SK-N-SH treated with all-trans-retinoic acid at 6 μM for 48 hours (cell line): ENCODE measurements at regions not wholly inside any gene's neighbourhood (a gene's known extent, or its start where the extent isn't known, plus 50 kb on each side); places are given as distances from the start of the nearest gene placed in this dataset.

Source experiments
- ESRRG ChIP-seq: fragments of 250-450 bp; sonication (Bioruptor Pico); IDR thresholded peaks from 2 replicates; pipeline ENCODE4 v1.6.1; 2021; ENCODE audit warnings: mild to moderate bottlenecking
- OSR1 ChIP-seq: fragments of 250-450 bp; sonication (Bioruptor Pico); IDR thresholded peaks from 2 replicates; pipeline ENCODE4 v1.8.0; 2022; ENCODE audit warnings: moderate library complexity, mild to moderate bottlenecking, inconsistent platforms
- PATZ1 ChIP-seq: fragments of 250-450 bp; sonication (Bioruptor Pico); IDR thresholded peaks from 2 replicates; pipeline ENCODE4 v1.8.0; 2020; ENCODE audit warnings: mild to moderate bottlenecking, moderate library complexity, borderline replicate concordance
- PPARA ChIP-seq: fragments of 250-450 bp; sonication (Bioruptor Pico); IDR thresholded peaks from 2 replicates; pipeline ENCODE4 v1.5.0; 2020; ENCODE audit warnings: mild to moderate bottlenecking, borderline replicate concordance
- TOX ChIP-seq: fragments of 250-450 bp; sonication (Bioruptor Pico); IDR thresholded peaks from 2 replicates; pipeline ENCODE4 v1.8.0; 2021; ENCODE audit warnings: mild to moderate bottlenecking, moderate library complexity, borderline replicate concordance
- ZFP3 ChIP-seq: fragments of 250-450 bp; sonication (Bioruptor Pico); IDR thresholded peaks from 2 replicates; pipeline ENCODE4 v1.5.0; 2020; ENCODE audit warnings: mild to moderate bottlenecking, moderate library complexity
- ZFP30 ChIP-seq: fragments of 450-650 bp; formaldehyde crosslinking; IDR thresholded peaks from 2 replicates; pipeline ENCODE4 v1.5.0; 2022; ENCODE audit warnings: mild to moderate bottlenecking, moderate library complexity
- ZNF565 ChIP-seq: fragments of 450-650 bp; formaldehyde crosslinking; conservative IDR thresholded peaks from 2 replicates; pipeline ENCODE4 v1.5.0; 2020; ENCODE audit warnings: low read depth, mild to moderate bottlenecking, moderate library complexity
- ZNF70 ChIP-seq: fragments of 450-650 bp; formaldehyde crosslinking; IDR thresholded peaks from 2 replicates; pipeline ENCODE4 v1.5.0; 2020; ENCODE audit warnings: mild to moderate bottlenecking, moderate library complexity
- ZNF8 ChIP-seq: fragments of 450-650 bp; formaldehyde crosslinking; IDR thresholded peaks from 2 replicates; pipeline ENCODE4 v1.5.0; 2020; ENCODE audit warnings: mild to moderate bottlenecking, moderate library complexity

- TF ChIP-seq PPARA (CRISPR knock-in tag) (no peak), ZNF8 (no peak), ZNF565 (CRISPR knock-in tag) (no peak), TOX (CRISPR knock-in tag) (no peak), ZFP3 (CRISPR knock-in tag) (no peak), OSR1 (CRISPR knock-in tag) (no peak), ESRRG (CRISPR knock-in tag) (no peak), ZFP30 (no peak), PATZ1 (CRISPR knock-in tag) (no peak), ZNF70 (no peak)
These were observed 646.6 kb downstream of the ANKRD50 start for GRCh38 chr4:124065936-124066335.
